ENCODE measurements at regions not wholly inside any gene's neighbourhood (a gene's known extent, or its start where the extent isn't known, plus 50 kb on each side); places are given as distances from the start of the nearest gene placed in this dataset.

- TF ChIP-seq HMGXB4 (CRISPR knock-in tag; IDR thresholded peaks at IDR 0.05) = no peak
- TF ChIP-seq FOXP1 (CRISPR knock-in tag; IDR thresholded peaks at IDR 0.05; ENCODE audit: borderline replicate concordance) = no peak
- TF ChIP-seq JUN (CRISPR knock-in tag; IDR thresholded peaks at IDR 0.05) = no peak
- no peak for TF ChIP-seq STAT6 (CRISPR knock-in tag; conservative IDR thresholded peaks at IDR 0.05; ENCODE audit: low read depth)
- no peak for TF ChIP-seq ZNF317 (CRISPR knock-in tag; IDR thresholded peaks at IDR 0.05; ENCODE audit: borderline replicate concordance, low read depth)
- TF ChIP-seq E2F5 (CRISPR knock-in tag; IDR thresholded peaks at IDR 0.05) = no peak
These were observed 63.0 kb upstream of the TCL1B start for GRCh38 chr14:95623195-95623594.
